BLaER1 (cell line): ENCODE measurements at regions not wholly inside any gene's neighbourhood (a gene's known extent, or its start where the extent isn't known, plus 50 kb on each side); places are given as distances from the start of the nearest gene placed in this dataset.

Experiments
- H3K27ac ChIP-seq: shearing (Covaris generic); formaldehyde crosslinking; 2 replicates; pipeline ENCODE4 v1.8.1; 2022
- H3K27me3 ChIP-seq: shearing (Covaris generic); formaldehyde crosslinking; 2 replicates; pipeline ENCODE4 v1.8.1; 2022
- H3K36me3 ChIP-seq: shearing (Covaris generic); formaldehyde crosslinking; 2 replicates; pipeline ENCODE4 v1.8.1; 2022
- H3K4me1 ChIP-seq: shearing (Covaris generic); formaldehyde crosslinking; 2 replicates; pipeline ENCODE4 v1.8.1; 2022
- H3K4me2 ChIP-seq: shearing (Covaris generic); formaldehyde crosslinking; 2 replicates; pipeline ENCODE4 v1.8.1; 2022
- H3K4me3 ChIP-seq: shearing (Covaris generic); formaldehyde crosslinking; 2 replicates; pipeline ENCODE4 v1.8.1; 2022
- H3K9ac ChIP-seq: shearing (Covaris generic); formaldehyde crosslinking; 2 replicates; pipeline ENCODE4 v1.8.1; 2022
- H3K9me3 ChIP-seq: shearing (Covaris generic); formaldehyde crosslinking; 2 replicates; pipeline ENCODE4 v1.8.1; 2022
- H4K20me1 ChIP-seq: shearing (Covaris generic); formaldehyde crosslinking; 2 replicates; pipeline ENCODE4 v1.8.1; 2022
- Cebpa-rat ChIP-seq: shearing (Covaris generic); IDR thresholded peaks from 2 replicates; pipeline ENCODE4 v1.8.1; 2022

DNA sequence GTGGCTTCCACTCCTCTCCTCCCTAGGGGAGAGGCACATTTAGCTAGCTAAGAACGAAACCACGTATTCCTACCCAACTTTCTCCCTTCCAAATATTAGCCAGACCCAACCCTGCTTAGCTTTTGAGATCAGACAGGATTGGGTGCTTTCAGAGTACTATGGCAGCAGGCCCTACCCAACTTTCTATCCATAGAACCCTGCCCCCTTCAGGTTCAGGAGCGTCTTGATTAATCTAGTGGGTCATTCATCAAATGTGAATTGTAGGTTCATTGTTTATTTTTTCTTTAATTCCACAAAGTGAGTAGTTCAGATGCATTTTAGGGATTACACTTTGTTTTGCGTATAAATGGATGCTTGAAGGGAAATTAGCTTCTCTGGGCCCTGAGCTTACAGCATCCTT, 188.3 kb downstream of the MIB1 start:
- H4K20me1 ChIP-seq: no peaks in the 10 kb centered on the region
- H3K9me3 ChIP-seq: no peaks in the 10 kb centered on the region
- TF ChIP-seq Cebpa-rat: no peak
- no peaks in the 10 kb centered on the region for H3K36me3 ChIP-seq
- no peaks in the 10 kb centered on the region for H3K4me1 ChIP-seq
- H3K9ac ChIP-seq: no peak overlapping the region
- no peak overlapping the region for H3K4me2 ChIP-seq
- no peak overlapping the region for H3K27ac ChIP-seq
- H3K4me3 ChIP-seq: no peak overlapping the region
- H3K27me3 ChIP-seq: no peaks in the 10 kb centered on the region

DNA sequence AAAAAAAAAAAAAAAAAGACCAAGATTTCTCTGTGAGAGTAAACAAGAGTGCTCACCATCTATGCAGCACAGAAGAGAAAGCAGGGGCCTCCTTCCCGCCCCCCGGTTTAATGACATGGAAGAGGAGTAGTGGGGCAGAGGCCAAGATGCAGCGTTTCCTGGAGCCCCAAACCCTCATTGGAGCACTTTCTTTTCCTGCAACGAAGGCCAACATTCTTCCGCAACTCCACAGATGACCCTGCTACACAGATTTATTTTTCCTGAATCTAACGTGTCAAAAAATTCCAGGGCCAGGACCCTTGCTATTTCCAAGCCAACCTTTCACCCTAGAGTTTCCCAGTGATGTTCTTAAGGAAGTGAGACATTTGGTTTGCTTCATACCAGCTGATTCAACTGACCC, 189.6 kb downstream of the MIB1 start:
- no peaks in the 10 kb centered on the region for H4K20me1 ChIP-seq
- H3K27ac ChIP-seq: no peak overlapping the region
- H3K27me3 ChIP-seq: no peaks in the 10 kb centered on the region
- no peak overlapping the region for H3K4me2 ChIP-seq
- no peak overlapping the region for H3K9ac ChIP-seq
- no peaks in the 10 kb centered on the region for H3K4me1 ChIP-seq
- no peak overlapping the region for H3K4me3 ChIP-seq
- no peaks in the 10 kb centered on the region for H3K9me3 ChIP-seq
- no peaks in the 10 kb centered on the region for H3K36me3 ChIP-seq
- no peak for TF ChIP-seq Cebpa-rat

- H3K27ac ChIP-seq: no peak overlapping the region
- no peaks in the 10 kb centered on the region for H3K36me3 ChIP-seq
- H3K4me1 ChIP-seq: no peaks in the 10 kb centered on the region
- no peak overlapping the region for H3K4me3 ChIP-seq
- H4K20me1 ChIP-seq: no peaks in the 10 kb centered on the region
- no peak overlapping the region for H3K4me2 ChIP-seq
- H3K9ac ChIP-seq: no peak overlapping the region
- H3K27me3 ChIP-seq: no peaks in the 10 kb centered on the region
- no peak for TF ChIP-seq Cebpa-rat
- H3K9me3 ChIP-seq: no peaks in the 10 kb centered on the region
Measured at GRCh38 chr18:21933931-21934765, 193.6 kb downstream of the MIB1 start.

DNA sequence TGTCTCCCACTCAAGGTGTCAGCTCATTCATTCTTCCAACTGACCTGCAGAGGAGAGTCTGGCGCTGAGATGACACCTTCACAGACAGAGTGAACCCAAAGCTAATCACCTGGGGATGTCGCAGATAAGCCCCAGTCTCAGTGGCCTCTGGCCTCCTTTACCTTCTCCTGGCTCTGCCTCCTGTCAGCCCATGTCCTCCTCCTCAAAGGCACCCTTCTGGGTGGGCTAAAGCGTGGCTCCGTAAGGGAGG, 194.1 kb downstream of the MIB1 start:
- H3K27me3 ChIP-seq: no peaks in the 10 kb centered on the region
- TF ChIP-seq Cebpa-rat: no peak

GRCh38 chr18:21943456-21943855, 202.9 kb downstream of the MIB1 start:
- H4K20me1 ChIP-seq: no peaks in the 10 kb centered on the region
- no peak overlapping the region for H3K4me3 ChIP-seq
- H3K27me3 ChIP-seq: no peaks in the 10 kb centered on the region
- no peaks in the 10 kb centered on the region for H3K36me3 ChIP-seq
- H3K9ac ChIP-seq: no peak overlapping the region
- H3K4me2 ChIP-seq: no peak overlapping the region
- H3K9me3 ChIP-seq: no peaks in the 10 kb centered on the region
- no peak for TF ChIP-seq Cebpa-rat
- H3K4me1 ChIP-seq: no peaks in the 10 kb centered on the region
- no peak overlapping the region for H3K27ac ChIP-seq

More for the DNA sequence above, 194.1 kb downstream of the MIB1 start:
- Histone ChIP-seq H3K36me3 (no peaks in the 10 kb centered on the region), H3K9me3 (no peaks in the 10 kb centered on the region), H4K20me1 (no peaks in the 10 kb centered on the region), H3K27ac (no peak overlapping the region), H3K9ac (no peak overlapping the region), H3K4me2 (no peak overlapping the region), H3K4me1 (no peaks in the 10 kb centered on the region), H3K4me3 (no peak overlapping the region)

GRCh38 chr18:21949326-21950015, 208.9 kb downstream of the MIB1 start:
- Histone ChIP-seq H4K20me1 (no peaks in the 10 kb centered on the region), H3K4me3 (no peak overlapping the region), H3K4me1 (no peaks in the 10 kb centered on the region), H3K36me3 (no peaks in the 10 kb centered on the region), H3K9ac (no peak overlapping the region), H3K4me2 (no peak overlapping the region), H3K27ac (no peak overlapping the region), H3K9me3 (peaks cover 1% of the 10 kb centered on the region; the same call in 1 of the 2 replicates), H3K27me3 (no peaks in the 10 kb centered on the region)
- no peak for TF ChIP-seq Cebpa-rat

DNA sequence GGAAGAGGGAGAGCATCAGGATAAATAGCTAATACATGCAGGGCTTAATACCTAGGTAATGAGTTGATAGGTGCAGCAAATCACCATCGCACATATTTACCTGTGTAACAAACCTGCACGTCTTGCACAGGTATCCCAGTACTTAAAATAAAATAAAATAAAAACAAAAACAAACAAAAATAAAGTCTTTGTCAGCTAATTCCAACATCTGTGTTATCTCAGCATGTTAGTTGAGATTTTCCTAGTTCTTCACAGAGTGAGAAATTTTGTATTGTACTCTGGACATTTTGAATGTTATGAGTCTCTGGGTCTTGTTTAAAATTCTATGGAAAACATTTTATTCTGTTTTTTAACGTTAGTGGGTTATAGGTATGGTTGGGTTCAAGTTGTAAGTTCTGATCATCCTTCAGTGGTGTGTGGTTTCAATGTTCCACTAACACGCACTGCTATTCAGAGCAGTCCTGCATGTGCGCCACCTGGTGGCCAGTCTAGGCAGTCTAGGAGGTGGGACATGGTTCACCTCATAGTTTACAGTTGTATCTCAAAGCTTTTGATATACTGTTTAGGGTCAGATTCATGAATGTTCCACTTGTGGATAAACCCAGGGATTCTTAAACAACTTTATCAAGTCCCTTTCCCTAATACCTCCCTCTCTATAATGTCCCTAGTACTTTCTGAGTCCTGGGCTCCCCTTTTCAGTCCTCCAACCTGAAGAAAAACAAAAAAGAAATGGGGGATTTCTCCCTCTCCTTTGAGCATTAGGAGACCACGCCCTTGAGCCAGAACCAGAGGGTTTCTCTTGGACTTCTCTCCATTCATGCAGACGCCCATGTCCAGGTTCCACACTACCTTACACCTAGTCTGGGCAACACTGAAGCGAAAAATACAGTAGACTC, 213.4 kb upstream of the GATA6 start:
- Histone ChIP-seq H3K9me3 (peaks cover 10% of the 10 kb centered on the region; the same call in 1 of the 2 replicates), H3K4me3 (no peak overlapping the region), H3K4me1 (no peaks in the 10 kb centered on the region), H4K20me1 (no peaks in the 10 kb centered on the region), H3K9ac (no peak overlapping the region), H3K36me3 (no peaks in the 10 kb centered on the region), H3K27me3 (no peaks in the 10 kb centered on the region), H3K4me2 (no peak overlapping the region), H3K27ac (no peak overlapping the region)
- no peak for TF ChIP-seq Cebpa-rat

- no peak overlapping the region for H3K4me2 ChIP-seq
- H3K9me3 ChIP-seq: peaks cover 10% of the 10 kb centered on the region; the same call in 1 of the 2 replicates
- H3K36me3 ChIP-seq: no peaks in the 10 kb centered on the region
- no peaks in the 10 kb centered on the region for H3K27me3 ChIP-seq
- H3K9ac ChIP-seq: no peak overlapping the region
- no peak overlapping the region for H3K27ac ChIP-seq
- H4K20me1 ChIP-seq: no peaks in the 10 kb centered on the region
- TF ChIP-seq Cebpa-rat: no peak
- H3K4me3 ChIP-seq: no peak overlapping the region
- no peaks in the 10 kb centered on the region for H3K4me1 ChIP-seq
Measured at GRCh38 chr18:21958263-21958662, 211.1 kb upstream of the GATA6 start.

DNA sequence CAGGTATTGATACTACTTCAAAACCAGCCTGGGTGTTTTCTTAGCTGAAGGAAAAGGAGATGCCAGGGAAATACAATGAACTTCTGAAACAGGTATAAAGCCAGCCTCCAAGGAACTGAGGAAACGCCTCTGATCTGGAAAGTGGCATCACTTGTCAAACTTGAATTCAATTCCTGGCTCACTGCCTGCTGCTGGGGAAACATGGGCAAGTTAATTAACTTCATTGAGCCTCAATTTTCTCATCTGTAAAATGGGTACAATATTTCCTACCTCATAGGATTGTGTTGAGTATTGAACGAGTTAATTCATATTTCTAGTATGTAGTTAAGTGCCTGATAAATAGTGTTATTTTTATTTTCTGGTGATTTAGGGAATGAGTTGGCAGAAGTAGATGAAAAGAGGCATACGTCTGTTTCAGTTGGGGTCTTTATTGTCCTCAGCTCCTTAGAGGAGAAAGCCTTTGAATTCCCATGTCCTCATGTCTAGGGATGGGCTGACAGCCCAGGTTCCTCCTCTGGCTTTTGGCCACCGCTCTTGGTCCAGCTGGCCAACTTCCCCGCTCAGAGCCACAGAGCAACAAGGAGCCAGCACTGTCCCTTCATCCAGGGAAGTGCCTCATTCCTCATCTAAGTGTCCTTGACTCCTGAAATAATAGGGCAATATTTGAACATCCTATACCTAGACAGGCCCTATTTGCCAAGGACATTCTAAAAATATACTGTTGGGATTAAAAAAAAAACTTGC, 210.5 kb upstream of the GATA6 start:
- no peaks in the 10 kb centered on the region for H3K27me3 ChIP-seq
- no peaks in the 10 kb centered on the region for H3K36me3 ChIP-seq
- H4K20me1 ChIP-seq: no peaks in the 10 kb centered on the region
- H3K4me1 ChIP-seq: no peaks in the 10 kb centered on the region
- no peak overlapping the region for H3K27ac ChIP-seq
- no peak for TF ChIP-seq Cebpa-rat
- H3K9ac ChIP-seq: no peak overlapping the region
- H3K9me3 ChIP-seq: peaks cover 10% of the 10 kb centered on the region; the same call in 1 of the 2 replicates
- H3K4me2 ChIP-seq: no peak overlapping the region
- no peak overlapping the region for H3K4me3 ChIP-seq
